Kidney epithelial cell (primary cell): ENCODE measurements at regions not wholly inside any gene's neighbourhood (a gene's known extent, or its start where the extent isn't known, plus 50 kb on each side); places are given as distances from the start of the nearest gene placed in this dataset.

Source experiments
- DNase-seq: peaks from one replicate; pipeline ENCODE4 v3.0.0-alpha.2; 2010; ENCODE audit warnings: low read depth
- H3K27me3 ChIP-seq: 2 replicates; pipeline ENCODE4 v1.6.0; 2011; ENCODE audit warnings: low read length; ENCODE audit not compliant: control insufficient read depth, insufficient read depth
- H3K36me3 ChIP-seq: 2 replicates; pipeline ENCODE4 v1.5.1; 2011; ENCODE audit warnings: low read length; ENCODE audit not compliant: control insufficient read depth, insufficient read depth
- H3K4me3 ChIP-seq: 2 replicates; pipeline ENCODE4 v1.5.1; 2011; ENCODE audit warnings: low read depth, mild to moderate bottlenecking, control low read depth, low read length
- TF ChIP-seq, protein P1 (sequence below): IDR thresholded peaks from 2 replicates; pipeline ENCODE4 v1.5.1; 2011; ENCODE audit warnings: mild to moderate bottlenecking, moderate library complexity, low read length, control low read depth, inconsistent platforms; ENCODE audit not compliant: insufficient read depth, poor library complexity, severe bottlenecking

DNA sequence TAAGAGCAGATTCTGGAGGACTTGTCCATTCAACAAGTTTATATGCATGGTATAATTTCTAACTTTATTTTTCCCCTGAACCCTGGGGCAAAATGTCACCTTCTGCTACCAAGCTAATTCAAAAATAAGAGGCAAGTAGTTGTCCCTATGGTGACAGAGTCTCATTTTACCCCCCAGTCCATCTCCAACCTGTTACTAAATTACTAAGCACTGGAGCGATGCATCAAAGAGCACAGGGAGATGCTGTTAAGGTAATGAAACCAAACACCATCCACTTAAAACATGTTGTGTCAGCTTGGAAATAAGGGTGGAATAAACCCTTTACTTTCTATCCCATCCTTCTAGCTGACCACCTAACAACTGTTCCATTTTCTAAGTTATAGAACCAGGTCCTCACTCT lies 417.4 kb upstream of the ATP11B start:
- TF ChIP-seq, protein P1, sequence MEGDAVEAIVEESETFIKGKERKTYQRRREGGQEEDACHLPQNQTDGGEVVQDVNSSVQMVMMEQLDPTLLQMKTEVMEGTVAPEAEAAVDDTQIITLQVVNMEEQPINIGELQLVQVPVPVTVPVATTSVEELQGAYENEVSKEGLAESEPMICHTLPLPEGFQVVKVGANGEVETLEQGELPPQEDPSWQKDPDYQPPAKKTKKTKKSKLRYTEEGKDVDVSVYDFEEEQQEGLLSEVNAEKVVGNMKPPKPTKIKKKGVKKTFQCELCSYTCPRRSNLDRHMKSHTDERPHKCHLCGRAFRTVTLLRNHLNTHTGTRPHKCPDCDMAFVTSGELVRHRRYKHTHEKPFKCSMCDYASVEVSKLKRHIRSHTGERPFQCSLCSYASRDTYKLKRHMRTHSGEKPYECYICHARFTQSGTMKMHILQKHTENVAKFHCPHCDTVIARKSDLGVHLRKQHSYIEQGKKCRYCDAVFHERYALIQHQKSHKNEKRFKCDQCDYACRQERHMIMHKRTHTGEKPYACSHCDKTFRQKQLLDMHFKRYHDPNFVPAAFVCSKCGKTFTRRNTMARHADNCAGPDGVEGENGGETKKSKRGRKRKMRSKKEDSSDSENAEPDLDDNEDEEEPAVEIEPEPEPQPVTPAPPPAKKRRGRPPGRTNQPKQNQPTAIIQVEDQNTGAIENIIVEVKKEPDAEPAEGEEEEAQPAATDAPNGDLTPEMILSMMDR = no peak
- H3K4me3 ChIP-seq = no peak overlapping the region
- no peaks in the 10 kb centered on the region for H3K36me3 ChIP-seq
- DNase-seq = no peak
- no peaks in the 10 kb centered on the region for H3K27me3 ChIP-seq

DNA sequence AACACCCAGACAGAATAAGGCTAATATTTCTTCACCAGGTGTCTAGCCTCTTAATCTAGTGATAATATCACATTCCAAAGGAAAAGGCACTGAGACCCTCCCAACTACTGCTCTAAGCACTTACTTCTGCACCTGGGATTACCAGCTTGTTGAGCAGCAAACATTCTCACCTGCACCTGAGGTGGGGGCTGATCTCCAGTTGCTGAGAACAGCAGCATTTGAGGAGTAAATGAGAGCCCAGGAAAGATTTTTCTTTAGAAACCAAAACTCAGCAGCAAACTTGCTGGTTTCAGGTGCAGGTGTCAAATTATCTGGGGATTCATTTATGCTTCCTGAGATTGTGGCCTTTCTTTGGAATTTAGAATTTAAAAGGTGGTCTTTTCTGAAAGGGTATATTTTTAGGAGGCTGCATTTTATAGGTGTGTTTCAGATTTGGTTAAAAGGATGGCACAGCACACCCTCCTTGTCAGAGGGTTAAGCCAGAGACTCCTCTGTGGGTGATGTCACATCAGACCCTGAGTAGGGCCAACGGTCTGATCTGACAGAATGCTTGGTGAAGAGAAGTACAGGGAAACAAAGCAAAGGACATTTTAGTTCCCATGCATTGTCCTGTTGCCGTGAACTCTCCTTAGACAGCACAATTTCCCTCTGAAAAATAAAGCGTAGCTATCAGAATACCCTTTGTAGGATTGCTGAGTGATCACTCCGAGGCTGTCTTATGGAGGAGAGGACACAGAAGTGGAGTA lies 411.0 kb upstream of the ATP11B start:
- no peak for DNase-seq
- Histone ChIP-seq H3K27me3 (no peaks in the 10 kb centered on the region), H3K36me3 (no peaks in the 10 kb centered on the region), H3K4me3 (no peak overlapping the region)
- TF ChIP-seq, protein P1 = no peak

DNA sequence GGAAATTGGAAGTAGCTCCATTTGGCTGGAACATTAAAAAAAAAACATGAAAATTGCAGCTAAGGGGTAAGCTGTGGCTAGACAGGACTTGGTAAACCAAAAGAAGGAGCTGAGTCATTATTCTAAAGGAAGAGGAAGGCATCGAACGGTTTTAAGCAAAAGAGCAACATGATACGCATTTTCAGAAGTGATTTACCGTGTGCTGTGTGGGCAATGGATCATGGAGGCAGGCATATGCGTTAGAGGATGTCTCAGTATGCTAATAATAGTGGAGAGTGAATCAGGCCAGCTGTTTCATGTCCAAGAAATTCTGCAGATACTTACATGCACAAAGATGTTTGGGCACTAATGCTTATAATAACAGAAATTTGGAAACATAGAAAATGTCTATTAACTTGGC lies 409.1 kb upstream of the ATP11B start:
- peak; percentile 12 for DNase-seq
- H3K27me3 ChIP-seq = no peaks in the 10 kb centered on the region
- no peaks in the 10 kb centered on the region for H3K36me3 ChIP-seq
- TF ChIP-seq, protein P1 = no peak
- no peak overlapping the region for H3K4me3 ChIP-seq

DNA sequence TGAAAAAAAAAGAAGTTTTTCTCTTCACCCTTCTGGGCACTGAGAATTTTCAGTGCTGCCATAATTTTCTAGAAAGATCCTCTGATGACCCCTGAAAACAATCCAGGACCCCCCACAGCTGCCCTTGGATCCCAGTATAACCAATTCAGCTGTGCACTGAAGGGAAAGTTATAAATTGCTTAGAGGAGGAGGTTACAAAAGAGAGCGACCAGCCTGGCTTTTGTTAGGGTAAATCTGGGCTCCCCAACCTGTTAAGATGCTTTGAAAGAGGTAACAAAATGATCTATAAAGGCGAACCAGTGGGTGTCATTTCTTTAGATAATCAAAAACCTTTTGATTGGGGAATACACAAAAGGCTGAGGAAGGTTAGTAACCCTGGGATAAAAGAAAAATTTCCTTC lies 407.9 kb upstream of the ATP11B start:
- TF ChIP-seq, protein P1 = no peak

DNA sequence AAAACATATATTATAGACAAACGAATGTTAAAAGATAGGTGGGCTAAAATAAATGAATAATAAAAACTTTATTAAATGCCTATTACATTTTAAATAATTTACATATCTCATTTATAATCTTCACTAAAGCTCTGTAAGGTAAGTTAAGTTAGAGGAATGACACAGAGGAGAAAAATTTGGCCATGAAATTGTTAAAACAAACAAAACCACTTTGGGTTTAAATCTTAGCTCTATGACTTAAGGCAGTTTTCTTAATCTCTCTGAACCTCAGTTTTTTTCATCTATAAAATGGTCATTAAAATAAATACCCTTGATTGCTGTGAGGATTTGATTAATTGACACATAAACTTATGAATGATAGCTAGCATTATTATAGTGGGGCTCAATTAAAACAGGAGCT lies 404.8 kb upstream of the ATP11B start:
- Histone ChIP-seq H3K4me3 (no peak overlapping the region), H3K27me3 (no peaks in the 10 kb centered on the region), H3K36me3 (no peaks in the 10 kb centered on the region)
- TF ChIP-seq, protein P1 = no peak
- DNase-seq = no peak

More for the DNA sequence above, 407.9 kb upstream of the ATP11B start:
- DNase-seq = no peak
- Histone ChIP-seq H3K36me3 (no peaks in the 10 kb centered on the region), H3K4me3 (no peak overlapping the region), H3K27me3 (no peaks in the 10 kb centered on the region)
